Uterus (tissue), 3 donors: ENCODE measurements at regions not wholly inside any gene's neighbourhood (a gene's known extent, or its start where the extent isn't known, plus 50 kb on each side); places are given as distances from the start of the nearest gene placed in this dataset.

ENCODE experiments used
- DNase-seq, 2 donors: peaks; one replicate each; pipeline ENCODE4 v3.0.0-alpha.2; 2019 to 2020
- H3K27ac ChIP-seq, 2 donors: fragments of 200-600 bp; sonication (generic); 1 replicate in 1 of 2; 2 replicates in 1 of 2; pipeline ENCODE4 v1.5.1; 2016 to 2018
- H3K27me3 ChIP-seq, 2 donors: fragments of 200-600 bp; sonication (generic); one replicate each; pipeline ENCODE4 v1.5.1; 2018 to 2019; ENCODE audit warnings: control low read depth in 1 of 2
- H3K36me3 ChIP-seq, 2 donors: fragments of 200-600 bp; sonication (generic); one replicate each; pipeline ENCODE4 v1.5.1; 2019; ENCODE audit warnings: control low read depth in 1 of 2
- H3K4me1 ChIP-seq, 2 donors: fragments of 200-600 bp; sonication (generic); one replicate each; pipeline ENCODE4 v1.5.1; 2018 to 2019; ENCODE audit warnings: control low read depth in 1 of 2
- H3K4me3 ChIP-seq, 2 donors: fragments of 200-600 bp; sonication (generic); 1 replicate in 1 of 2; 2 replicates in 1 of 2; pipeline ENCODE4 v1.5.1; 2018 to 2019; ENCODE audit warnings: mild to moderate bottlenecking in 1 of 2
- H3K9me3 ChIP-seq, 2 donors: fragments of 200-600 bp; sonication (generic); one replicate each; pipeline ENCODE4 v1.5.1; 2019; ENCODE audit warnings: control low read depth in 1 of 2
- CTCF ChIP-seq, 4 experiments: fragments of 200-600 bp in 2 of 4; fragments of 450-650 bp in 2 of 4; sonication (generic) in 2 of 4; IDR thresholded peaks; one replicate each; pipeline ENCODE4 v1.5.1; 2016 to 2019; ENCODE audit warnings: antibody characterized with exemption in 4 of 4, mild to moderate bottlenecking in 2 of 4, moderate library complexity in 1 of 4
- POLR2A ChIP-seq, 2 donors: fragments of 450-650 bp; IDR thresholded peaks; one replicate each; pipeline ENCODE4 v1.6.1; 2016; ENCODE audit warnings: antibody characterized with exemption in 2 of 2, mild to moderate bottlenecking in 1 of 2, moderate library complexity in 1 of 2
- intact Hi-C: fragments of 100-400 bp; cut with DNase I; formaldehyde crosslinking; loops from one replicate; pipeline ENCODE4 v1.15.1; 2023; ENCODE audit warnings: low total_unique reads
- donor health status: DM: yes; HTN: yes; CAD: no.

GRCh38 chr3:76653640-76654251 is 386.2 kb upstream of the ROBO2 start:
- no peak overlapping the region for H3K27ac ChIP-seq
- intact Hi-C loops: no loop called here
- no peak for TF ChIP-seq POLR2A (IDR thresholded peaks at IDR 0.05)
- no peak for TF ChIP-seq CTCF (IDR thresholded peaks at IDR 0.05)
- no peaks in the 10 kb centered on the region for H3K36me3 ChIP-seq
- no peak for DNase-seq
- H3K4me3 ChIP-seq: no peak overlapping the region
- no peaks in the 10 kb centered on the region for H3K9me3 ChIP-seq
- no peaks in the 10 kb centered on the region for H3K4me1 ChIP-seq
- no peaks in the 10 kb centered on the region for H3K27me3 ChIP-seq

GRCh38 chr3:76656531-76657070 is 383.3 kb upstream of the ROBO2 start:
- Histone ChIP-seq H3K4me1 (no peaks in the 10 kb centered on the region), H3K36me3 (no peaks in the 10 kb centered on the region), H3K27ac (no peak overlapping the region), H3K9me3 (no peaks in the 10 kb centered on the region), H3K27me3 (no peaks in the 10 kb centered on the region), H3K4me3 (no peak overlapping the region)
- intact Hi-C loops: no loop called here
- DNase-seq: no peak
- TF ChIP-seq POLR2A (IDR thresholded peaks at IDR 0.05) (no peak), CTCF (IDR thresholded peaks at IDR 0.05) (no peak)

GRCh38 chr3:76657909-76658308 is 382.0 kb upstream of the ROBO2 start:
- DNase-seq: no peak
- Histone ChIP-seq H3K4me3 (no peak overlapping the region), H3K9me3 (no peaks in the 10 kb centered on the region), H3K27ac (no peak overlapping the region), H3K36me3 (no peaks in the 10 kb centered on the region), H3K27me3 (no peaks in the 10 kb centered on the region), H3K4me1 (no peaks in the 10 kb centered on the region)
- intact Hi-C loops: no loop called here
- TF ChIP-seq CTCF (IDR thresholded peaks at IDR 0.05): no peak
- no peak for TF ChIP-seq POLR2A (IDR thresholded peaks at IDR 0.05)

DNA sequence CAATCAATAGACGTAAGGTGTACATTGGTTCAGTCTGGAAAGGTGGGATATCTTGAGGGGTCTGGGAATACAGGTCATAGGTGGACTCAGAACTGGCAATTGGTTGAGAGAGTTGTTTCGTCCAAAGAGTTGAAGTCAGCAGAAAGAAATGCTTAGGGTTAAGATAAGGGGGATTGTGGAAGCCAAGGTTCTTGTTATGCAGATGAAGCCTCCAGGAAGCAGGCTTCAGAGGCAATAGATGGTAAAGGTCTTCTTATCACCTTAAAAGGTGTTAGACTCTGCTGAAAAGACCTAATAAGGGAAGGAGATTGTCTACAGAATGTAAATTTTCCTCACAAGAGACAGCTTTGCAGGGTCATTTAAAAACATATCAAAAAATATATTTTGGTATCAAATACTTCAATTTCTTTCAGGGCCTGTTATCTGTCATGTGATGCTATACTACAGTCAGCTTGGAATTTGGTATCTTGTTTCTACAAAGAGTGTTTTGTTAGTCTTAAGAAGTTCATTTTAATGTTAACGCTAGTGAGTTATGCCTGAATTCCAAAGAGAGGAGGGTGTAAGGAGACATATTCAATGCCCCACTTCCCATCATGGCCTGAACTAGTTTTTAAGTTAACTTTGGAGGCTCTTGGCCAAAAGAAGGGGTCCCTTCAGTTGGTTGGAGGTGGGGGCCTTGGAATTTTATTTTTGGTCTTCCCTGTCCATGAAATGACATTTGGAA is 378.2 kb upstream of the ROBO2 start:
- Histone ChIP-seq H3K4me1 (no peaks in the 10 kb centered on the region), H3K4me3 (no peak overlapping the region), H3K27me3 (no peaks in the 10 kb centered on the region), H3K27ac (no peak overlapping the region), H3K36me3 (no peaks in the 10 kb centered on the region), H3K9me3 (no peaks in the 10 kb centered on the region)
- DNase-seq: no peak
- intact Hi-C loops: no loop called here
- TF ChIP-seq POLR2A (IDR thresholded peaks at IDR 0.05): no peak
- TF ChIP-seq CTCF (IDR thresholded peaks at IDR 0.05): no peak

DNA sequence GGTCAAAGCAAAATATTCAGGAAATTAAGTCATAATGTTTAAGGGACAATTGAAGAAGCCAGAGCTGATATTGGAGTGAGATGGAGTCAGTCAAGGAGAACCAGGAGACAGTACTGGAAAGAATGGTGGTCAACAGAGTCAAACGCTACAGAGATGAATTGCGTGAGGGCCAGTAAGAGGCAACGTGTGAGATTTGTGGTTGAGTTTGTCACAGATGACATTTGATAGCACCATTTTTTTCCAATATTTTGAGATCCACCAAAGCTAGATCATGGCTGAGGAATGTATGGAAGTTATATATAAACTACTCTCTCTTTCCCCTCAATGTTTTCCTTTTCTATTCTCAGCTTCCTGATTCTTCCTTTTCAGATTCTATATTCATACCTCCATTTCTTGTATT is 375.1 kb upstream of the ROBO2 start:
- TF ChIP-seq POLR2A (IDR thresholded peaks at IDR 0.05) (no peak), CTCF (IDR thresholded peaks at IDR 0.05) (no peak)

More for the DNA sequence above, 375.1 kb upstream of the ROBO2 start:
- Histone ChIP-seq H3K27me3 (no peaks in the 10 kb centered on the region), H3K36me3 (no peaks in the 10 kb centered on the region), H3K9me3 (no peaks in the 10 kb centered on the region), H3K27ac (no peak overlapping the region), H3K4me1 (no peaks in the 10 kb centered on the region), H3K4me3 (no peak overlapping the region)
- intact Hi-C loops: no loop called here
- DNase-seq: no peak
